ENCODE measurements at regions not wholly inside any gene's neighbourhood (a gene's known extent, or its start where the extent isn't known, plus 50 kb on each side); places are given as distances from the start of the nearest gene placed in this dataset.

- H3K9me3 ChIP-seq (replicated peaks in 1 of 2; ENCODE audit: control insufficient read depth in 1 of 2, insufficient read depth in 1 of 2, low read length in 2 of 2), result no peaks in the 10 kb centered on the region
- no peak overlapping the region for H3K4me3 ChIP-seq (replicated peaks in 1 of 3; ENCODE audit: low read depth in 2 of 3, low read length in 3 of 3)
- DNase-seq, result no peak
- H3K27ac ChIP-seq (ENCODE audit: low read depth in 1 of 2, low read length in 2 of 2), result no peak overlapping the region
- no peak for TF ChIP-seq CTCF (IDR thresholded peaks at IDR 0.05)
- intact Hi-C loops (cut with micrococcal nuclease), result no loop called here
- no peak overlapping the region for H3K9ac ChIP-seq (ENCODE audit: insufficient read depth, low read length, poor library complexity, severe bottlenecking)
- peaks cover 0 to 2% (median 0%) of the 10 kb centered on the region in 3 donors for H3K27me3 Mint-ChIP-seq (ENCODE audit: low read depth in 3 of 3)
- H3K4me1 Mint-ChIP-seq, result no peaks in the 10 kb centered on the region
- H3K9me3 Mint-ChIP-seq, result peaks cover 0 to 2% (median 0%) of the 10 kb centered on the region in 7 donors
- H3K27ac Mint-ChIP-seq, result no peak overlapping the region
- H3K4me1 ChIP-seq (ENCODE audit: control insufficient read depth in 1 of 2, insufficient read depth in 2 of 2, low read length in 2 of 2), result no peaks in the 10 kb centered on the region
- H3K4me3 Mint-ChIP-seq, result no peak overlapping the region
- H4K20me1 ChIP-seq (ENCODE audit: insufficient read depth, low read length), result no peaks in the 10 kb centered on the region
- H3K36me3 ChIP-seq (replicated peaks in 1 of 2; ENCODE audit: control insufficient read depth in 1 of 2, insufficient read depth in 2 of 2, low read length in 2 of 2), result no peaks in the 10 kb centered on the region
- no peaks in the 10 kb centered on the region for H3K36me3 Mint-ChIP-seq
- no peaks in the 10 kb centered on the region for H3K79me2 ChIP-seq (ENCODE audit: insufficient read depth, low read length)
- no peaks in the 10 kb centered on the region for H3K27me3 ChIP-seq (ENCODE audit: control insufficient read depth in 2 of 2, insufficient read depth in 2 of 2, low read length in 2 of 2)
- H3K4me2 ChIP-seq (replicated peaks; ENCODE audit: extremely low read depth, low read length, poor library complexity, severe bottlenecking), result no peak overlapping the region
- WGBS (ENCODE audit: insufficient coverage), result no CpG with 5 or more reads among the region's 3 CpGs
- no peak overlapping the region for H2AFZ ChIP-seq (ENCODE audit: insufficient read depth, low read depth, low read length, poor library complexity, severe bottlenecking)
Observed at GRCh38 chr1:106980121-106980520, 76.4 kb upstream of the PRMT6 start.

- Mint-ChIP-seq H3K27ac (no peak overlapping the region), H3K4me3 (no peak overlapping the region), H3K9me3 (peaks cover 0 to 6% (median 3%) of the 10 kb centered on the region in 7 donors), H3K4me1 (no peaks in the 10 kb centered on the region), H3K27me3 (ENCODE audit: low read depth in 3 of 3) (peaks cover 0 to 6% (median 0%) of the 10 kb centered on the region in 3 donors), H3K36me3 (no peaks in the 10 kb centered on the region)
- DNase-seq, result no peak
- H3K27ac ChIP-seq (ENCODE audit: low read depth in 1 of 2, low read length in 2 of 2), result no peak overlapping the region
- H3K4me3 ChIP-seq (replicated peaks in 1 of 3; ENCODE audit: low read depth in 2 of 3, low read length in 3 of 3), result no peak overlapping the region
- no peaks in the 10 kb centered on the region for H3K27me3 ChIP-seq (ENCODE audit: control insufficient read depth in 2 of 2, insufficient read depth in 2 of 2, low read length in 2 of 2)
- no peaks in the 10 kb centered on the region for H3K79me2 ChIP-seq (ENCODE audit: insufficient read depth, low read length)
- H3K9ac ChIP-seq (ENCODE audit: insufficient read depth, low read length, poor library complexity, severe bottlenecking), result no peak overlapping the region
- no peak overlapping the region for H2AFZ ChIP-seq (ENCODE audit: insufficient read depth, low read depth, low read length, poor library complexity, severe bottlenecking)
- intact Hi-C loops (cut with micrococcal nuclease), result no loop called here
- H3K9me3 ChIP-seq (replicated peaks in 1 of 2; ENCODE audit: control insufficient read depth in 1 of 2, insufficient read depth in 1 of 2, low read length in 2 of 2), result no peaks in the 10 kb centered on the region
- H3K4me1 ChIP-seq (ENCODE audit: control insufficient read depth in 1 of 2, insufficient read depth in 2 of 2, low read length in 2 of 2), result no peaks in the 10 kb centered on the region
- H3K4me2 ChIP-seq (replicated peaks; ENCODE audit: extremely low read depth, low read length, poor library complexity, severe bottlenecking), result no peak overlapping the region
- no peaks in the 10 kb centered on the region for H3K36me3 ChIP-seq (replicated peaks in 1 of 2; ENCODE audit: control insufficient read depth in 1 of 2, insufficient read depth in 2 of 2, low read length in 2 of 2)
- no peaks in the 10 kb centered on the region for H4K20me1 ChIP-seq (ENCODE audit: insufficient read depth, low read length)
- TF ChIP-seq CTCF (IDR thresholded peaks at IDR 0.05), result no peak
Observed at GRCh38 chr1:106984801-106985200, 71.7 kb upstream of the PRMT6 start.
